HG03469 (cell line): ENCODE measurements at regions not wholly inside any gene's neighbourhood (a gene's known extent, or its start where the extent isn't known, plus 50 kb on each side); places are given as distances from the start of the nearest gene placed in this dataset.

Source experiments
- ATAC-seq: cut with Tn5 transposase; IDR thresholded peaks from one replicate; pipeline ENCODE4 v1.9.1; 2021; ENCODE audit warnings: mild to moderate bottlenecking, moderate library complexity, moderate number of reproducible peaks; ENCODE audit not compliant: unreplicated experiment

DNA sequence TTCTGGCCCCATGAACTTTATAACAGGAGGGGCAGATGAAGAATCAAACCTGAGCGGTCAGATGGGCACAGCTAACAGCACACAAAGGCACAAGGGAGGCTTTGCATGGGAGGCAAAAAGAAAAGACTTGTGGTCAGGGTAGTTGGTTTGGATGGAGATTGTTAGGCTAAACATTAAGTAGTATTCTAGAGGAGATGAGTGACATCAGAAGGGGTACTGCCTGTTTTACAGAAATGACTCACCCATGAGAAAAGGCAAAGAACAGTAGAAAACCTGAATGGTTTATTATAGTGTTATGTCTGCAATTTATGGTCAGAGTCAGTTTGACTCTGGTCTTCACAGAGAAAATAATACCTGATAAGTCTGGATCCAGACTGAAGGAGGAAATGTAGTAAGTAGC lies 129.8 kb upstream of the KIRREL3 start:
- ATAC-seq, result peak; percentile 39

GRCh38 chr11:127126986-127127385 lies 126.4 kb upstream of the KIRREL3 start:
- no peak for ATAC-seq

- no peak for ATAC-seq
These were observed 118.8 kb upstream of the KIRREL3 start for GRCh38 chr11:127119356-127119755.

- no peak for ATAC-seq
These were observed 118.2 kb upstream of the KIRREL3 start for GRCh38 chr11:127118811-127119210.

GRCh38 chr11:127117231-127117739 lies 116.7 kb upstream of the KIRREL3 start:
- ATAC-seq, result no peak

GRCh38 chr11:127115844-127116243 lies 115.3 kb upstream of the KIRREL3 start:
- ATAC-seq, result no peak

- no peak for ATAC-seq
These were observed 113.5 kb upstream of the KIRREL3 start for GRCh38 chr11:127114035-127114434.

- ATAC-seq, result no peak
These were observed 110.0 kb upstream of the KIRREL3 start for GRCh38 chr11:127110542-127110941.

GRCh38 chr11:127109796-127110480 lies 109.4 kb upstream of the KIRREL3 start:
- ATAC-seq, result no peak

GRCh38 chr11:127108838-127109237 lies 108.3 kb upstream of the KIRREL3 start:
- ATAC-seq, result no peak

- ATAC-seq, result no peak
These were observed 106.4 kb upstream of the KIRREL3 start for GRCh38 chr11:127106938-127107337.

GRCh38 chr11:127105593-127106541 lies 105.3 kb upstream of the KIRREL3 start:
- no peak for ATAC-seq

DNA sequence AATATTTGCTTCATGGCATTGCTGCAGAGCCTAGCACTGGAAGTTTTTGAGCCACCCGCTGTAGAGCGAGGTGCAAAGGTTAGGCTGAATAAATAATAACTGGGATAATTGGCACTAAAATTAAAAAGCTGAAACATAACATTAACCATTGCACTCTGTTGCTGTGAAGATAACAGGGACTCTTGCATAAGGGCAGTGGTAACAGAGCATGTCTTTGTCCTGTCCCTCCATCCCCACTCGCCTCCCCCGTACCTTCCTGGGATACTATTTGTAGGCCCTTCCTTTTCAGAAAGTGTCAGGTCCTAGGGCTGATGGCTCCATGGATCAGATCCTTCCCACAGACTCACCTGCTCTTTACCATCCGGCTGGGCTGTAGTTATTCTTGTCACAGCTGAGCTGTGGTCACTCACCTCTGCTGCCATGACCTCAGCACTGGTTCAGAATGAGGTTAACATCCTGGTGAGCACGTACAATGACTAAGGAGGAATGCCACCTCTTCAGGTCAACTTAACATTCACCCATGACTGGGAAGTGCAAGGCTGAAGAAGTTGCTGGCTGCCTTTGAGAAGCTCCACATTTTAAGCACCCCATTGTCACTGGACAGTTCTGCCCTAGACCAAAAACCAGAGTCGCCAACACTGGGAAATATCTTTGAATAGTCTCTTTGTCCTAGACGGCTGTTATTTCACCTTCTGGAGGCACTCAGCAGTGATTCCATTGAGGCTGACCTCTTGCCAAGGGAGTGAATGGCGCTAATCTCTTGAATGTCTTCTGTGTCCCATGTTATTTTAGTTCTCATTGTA lies 103.2 kb upstream of the KIRREL3 start:
- no peak for ATAC-seq

DNA sequence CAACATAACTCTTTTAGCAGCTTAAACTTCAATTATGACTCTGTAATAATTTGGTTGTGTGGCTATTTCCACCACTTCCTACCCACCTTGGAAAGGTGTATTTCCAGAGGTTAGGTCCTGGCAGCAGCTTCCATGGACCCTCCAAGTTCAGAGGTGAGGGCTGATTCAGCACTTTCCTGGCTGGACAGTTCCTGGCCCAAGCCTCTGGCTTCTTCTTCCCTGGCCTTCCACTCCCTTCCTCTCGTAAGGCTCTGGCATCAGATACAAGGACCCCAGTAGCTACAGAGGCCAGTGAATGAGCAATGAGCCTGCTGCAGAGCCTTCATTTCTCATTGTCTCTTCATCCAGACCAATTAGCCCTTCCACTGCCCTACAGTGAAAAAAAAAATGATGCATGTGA lies 98.1 kb upstream of the KIRREL3 start:
- ATAC-seq, result no peak

- ATAC-seq, result no peak
These were observed 80.2 kb upstream of the KIRREL3 start for GRCh38 chr11:127080735-127081134.

DNA sequence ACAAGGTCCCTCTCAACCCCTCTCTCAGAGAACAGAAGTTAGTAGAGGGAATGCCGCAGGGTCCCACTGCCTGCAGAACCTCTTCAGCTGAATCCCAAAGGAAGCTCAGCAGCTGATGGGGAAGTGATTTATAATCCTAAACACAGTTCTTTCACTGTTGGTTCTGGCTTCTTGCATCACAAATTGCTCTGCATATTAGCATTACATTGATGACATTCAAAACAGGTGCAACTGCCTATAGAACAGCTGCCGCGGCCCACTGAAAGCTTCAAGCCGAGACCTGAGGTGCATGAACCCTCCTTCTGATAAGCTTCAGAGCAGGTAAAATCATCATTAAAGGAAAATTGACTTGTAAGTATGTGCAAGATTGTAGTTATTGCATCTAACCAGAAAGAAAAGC lies 75.2 kb upstream of the KIRREL3 start:
- no peak for ATAC-seq

- ATAC-seq, result peak; percentile 81
These were observed 73.7 kb upstream of the KIRREL3 start for GRCh38 chr11:127074151-127074761.

DNA sequence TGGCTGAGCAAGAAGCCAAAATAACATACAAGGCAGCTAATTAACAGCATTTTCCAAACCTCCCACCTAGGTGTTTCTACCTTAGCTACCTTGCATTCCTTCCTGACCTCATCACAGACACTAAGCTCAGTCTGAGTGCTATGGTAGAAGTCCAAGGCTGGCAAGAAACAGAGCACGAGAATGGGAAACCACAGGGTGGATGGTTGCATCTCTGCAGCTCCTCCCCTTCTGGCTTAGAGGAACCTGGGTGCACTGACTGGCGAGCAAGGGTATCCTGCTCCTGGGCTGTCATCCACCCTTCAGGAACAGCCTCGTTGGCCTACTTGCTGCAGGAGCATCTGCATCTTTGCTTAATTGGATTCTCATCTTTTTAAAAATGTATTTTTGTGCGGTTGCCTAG lies 73.1 kb upstream of the KIRREL3 start:
- ATAC-seq, result no peak

DNA sequence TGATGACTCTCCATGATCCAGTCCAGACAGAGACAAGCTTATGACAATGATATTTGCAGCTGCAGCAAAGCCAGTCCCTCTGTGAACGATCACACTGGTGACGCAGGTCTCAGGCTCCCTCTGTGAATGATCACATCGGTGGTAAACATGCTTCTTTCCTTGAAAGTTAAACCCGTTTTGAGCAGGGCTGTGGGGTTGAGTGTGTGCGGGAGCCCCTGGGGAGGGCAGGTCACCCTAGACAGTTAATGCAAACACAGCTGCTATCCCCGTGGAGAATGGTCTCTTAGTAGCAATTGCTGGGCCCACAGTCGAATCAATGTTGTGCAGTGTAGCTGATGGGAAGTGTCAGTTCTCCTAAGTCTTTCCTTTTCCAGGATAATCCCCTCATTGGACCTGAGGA lies 71.0 kb upstream of the KIRREL3 start:
- no peak for ATAC-seq

DNA sequence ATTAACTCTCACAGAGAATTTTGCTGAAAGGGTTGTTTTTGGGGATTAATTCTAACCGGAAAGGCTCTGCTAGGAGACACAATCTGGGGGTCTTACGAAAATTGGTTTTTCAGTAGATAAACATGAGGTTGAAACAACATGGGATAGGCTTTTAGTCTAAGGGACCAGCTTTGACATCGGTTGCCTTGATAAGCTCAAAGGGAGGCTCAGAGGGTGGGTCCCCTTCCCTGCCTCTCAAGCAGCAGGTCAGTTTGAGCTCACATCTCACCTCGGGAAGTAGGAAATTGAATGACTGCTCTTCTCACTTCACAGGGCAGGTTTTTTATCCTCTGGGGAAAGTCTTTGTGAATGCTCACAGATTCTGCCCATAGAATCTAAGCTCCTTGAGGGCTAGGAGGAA lies 70.2 kb upstream of the KIRREL3 start:
- no peak for ATAC-seq
